SK-N-SH (cell line): ENCODE measurements at regions not wholly inside any gene's neighbourhood (a gene's known extent, or its start where the extent isn't known, plus 50 kb on each side); places are given as distances from the start of the nearest gene placed in this dataset.

Source experiments
- CTCF ChIA-PET: fragments of 300-600, 350-600 bp; formaldehyde crosslinking; extraction: SDS; loops from one replicate; lab custom pipeline; 2021; lab: Yijun Ruan, JAX
- POLR2A ChIA-PET: fragments of 350-600 bp; sonication (Branson Sonifier 250); formaldehyde crosslinking; extraction: SDS; loops from one replicate; lab custom pipeline; 2020; ENCODE audit warnings: antibody characterized with exemption, inconsistent platforms; lab: Yijun Ruan, JAX
- DNase-seq: peaks from one replicate; pipeline ENCODE4 v3.0.0; 2012
- H2AFZ ChIP-seq: fragments of 200-600 bp; sonication (generic); 2 replicates; pipeline ENCODE4 v1.8.1; 2016; ENCODE audit warnings: antibody characterized with exemption, mild to moderate bottlenecking, low read depth
- H3F3A ChIP-seq: fragments of 200-600 bp; sonication (generic); replicated peaks from 2 replicates; pipeline ENCODE3; 2016; ENCODE audit warnings: antibody characterized with exemption, mild to moderate bottlenecking; ENCODE audit not compliant: insufficient read depth
- H3K27ac ChIP-seq, 2 experiments: fragments of 200-500 bp in 1 of 2; fragments of 200-600 bp in 1 of 2; sonication (Bioruptor generic) in 1 of 2; sonication (generic), shearing (Covaris generic) in 1 of 2; 2 replicates each; pipeline versions ENCODE4 v1.5.1 to v1.6.1; 2014 to 2016; ENCODE audit warnings: low read depth in 2 of 2, inconsistent platforms in 1 of 2, low read length in 1 of 2, mild to moderate bottlenecking in 1 of 2, mixed read lengths in 1 of 2
- H3K27me3 ChIP-seq: fragments of 200-600 bp; sonication (generic), shearing (Covaris generic); 2 replicates; pipeline ENCODE4 v1.6.1; 2016; ENCODE audit warnings: mixed run types; ENCODE audit not compliant: insufficient read depth
- H3K36me3 ChIP-seq, 2 experiments: fragments of 200-500 bp in 1 of 2; fragments of 200-600 bp in 1 of 2; sonication (Bioruptor generic) in 1 of 2; sonication (generic) in 1 of 2; replicated peaks in 1 of 2; 2 replicates each; pipeline versions ENCODE3 to v1.5.1; 2014 to 2016; ENCODE audit warnings: low read length in 1 of 2, mild to moderate bottlenecking in 1 of 2; ENCODE audit not compliant: insufficient read depth in 2 of 2, control insufficient read depth in 1 of 2
- H3K4me1 ChIP-seq, 2 experiments: fragments of 200-500 bp in 1 of 2; fragments of 200-600 bp in 1 of 2; sonication (Bioruptor generic) in 1 of 2; sonication (generic), shearing (Covaris generic) in 1 of 2; 2 replicates each; pipeline versions ENCODE4 v1.5.1 to v1.6.1; 2014 to 2016; ENCODE audit warnings: low read depth in 1 of 2, low read length in 1 of 2, mixed run types in 1 of 2; ENCODE audit not compliant: insufficient read depth in 2 of 2, control insufficient read depth in 1 of 2
- H3K4me2 ChIP-seq: fragments of 200-600 bp; sonication (generic), shearing (Covaris generic); 2 replicates; pipeline ENCODE4 v1.6.1; 2017; ENCODE audit warnings: mixed run types
- H3K4me3 ChIP-seq, 2 experiments: fragments of 200-500 bp in 1 of 2; fragments of 200-600 bp in 1 of 2; sonication (Bioruptor generic) in 1 of 2; sonication (generic), shearing (Covaris generic) in 1 of 2; 2 replicates each; pipeline versions ENCODE4 v1.5.1 to v1.8.1; 2014 to 2016; ENCODE audit warnings: low read depth in 2 of 2, inconsistent platforms in 1 of 2, low read length in 1 of 2, mild to moderate bottlenecking in 1 of 2, mixed read lengths in 1 of 2, moderate library complexity in 1 of 2
- H3K79me2 ChIP-seq: fragments of 200-600 bp; sonication (generic); 2 replicates; pipeline ENCODE4 v1.8.1; 2017; ENCODE audit warnings: mild to moderate bottlenecking; ENCODE audit not compliant: insufficient read depth
- H3K9ac ChIP-seq: fragments of 200-600 bp; sonication (generic); 2 replicates; pipeline ENCODE4 v1.6.1; 2017; ENCODE audit warnings: mixed run types
- H3K9me2 ChIP-seq: fragments of 200-600 bp; sonication (generic); 2 replicates; pipeline ENCODE4 v1.6.1; 2017; ENCODE audit warnings: mixed run types
- H3K9me3 ChIP-seq: fragments of 200-600 bp; sonication (generic); 2 replicates; pipeline ENCODE4 v1.6.1; 2017; ENCODE audit warnings: mixed run types, mild to moderate bottlenecking, moderate library complexity
- H4K20me1 ChIP-seq: fragments of 200-600 bp; sonication (generic); 2 replicates; pipeline ENCODE4 v1.6.1; 2017; ENCODE audit warnings: mild to moderate bottlenecking, mixed run types; ENCODE audit not compliant: insufficient read depth
- CTCF ChIP-seq: fragments of 200-600 bp; sonication (generic); IDR thresholded peaks from 2 replicates; pipeline ENCODE4 v1.6.1; 2017; ENCODE audit warnings: antibody characterized with exemption, mild to moderate bottlenecking, moderate library complexity
- FOXM1 ChIP-seq: IDR thresholded peaks from 2 replicates; pipeline ENCODE4 v1.4.0; 2012; ENCODE audit warnings: low read depth, mild to moderate bottlenecking
- JUND ChIP-seq: IDR thresholded peaks from 2 replicates; pipeline ENCODE4 v1.4.0; 2012
- MAX ChIP-seq: IDR thresholded peaks from 2 replicates; pipeline ENCODE4 v1.4.0; 2012; ENCODE audit warnings: low read depth
- MXI1 ChIP-seq: IDR thresholded peaks from 2 replicates; pipeline ENCODE4 v1.6.1; 2012; ENCODE audit warnings: mild to moderate bottlenecking, low read depth, low read length, improper control_type of control experiment
- POLR2AphosphoS5 ChIP-seq: IDR thresholded peaks from 2 replicates; pipeline ENCODE4 v1.6.1; 2012; ENCODE audit warnings: low read depth, low read length
- REST ChIP-seq: IDR thresholded peaks from 2 replicates; pipeline ENCODE4 v1.6.1; 2012; ENCODE audit warnings: mild to moderate bottlenecking, low read depth, low read length, moderate library complexity
- RFX5 ChIP-seq: IDR thresholded peaks from 2 replicates; pipeline ENCODE4 v1.6.1; 2012; ENCODE audit warnings: mild to moderate bottlenecking, improper control_type of control experiment, low read length
- SIN3A ChIP-seq: IDR thresholded peaks from 2 replicates; pipeline ENCODE4 v1.6.1; 2012; ENCODE audit warnings: low read depth, mild to moderate bottlenecking, low read length, moderate library complexity, borderline replicate concordance
- TAF1 ChIP-seq: IDR thresholded peaks from 2 replicates; pipeline ENCODE4 v1.6.1; 2012; ENCODE audit warnings: low read depth, mild to moderate bottlenecking, low read length, moderate library complexity, borderline replicate concordance
- TCF12 ChIP-seq: IDR thresholded peaks from 2 replicates; pipeline ENCODE4 v1.4.0; 2012
- YY1 ChIP-seq: IDR thresholded peaks from 2 replicates; pipeline ENCODE4 v1.4.0; 2012; ENCODE audit warnings: low read depth, mild to moderate bottlenecking
- WGBS: methylation state at CpG from one replicate; pipeline ENCODE4 v1.1.6; 2017; ENCODE audit warnings: low lambda C conversion rate; 5-methylcytosine and 5-hydroxymethylcytosine counted together

GRCh38 chr1:112807117-112807516 lies 92.0 kb upstream of the PPM1J start (continued):
- no peak for TF ChIP-seq CTCF
- TF ChIP-seq FOXM1: no peak
- no peak for TF ChIP-seq POLR2AphosphoS5
- TF ChIP-seq RFX5: no peak
- TF ChIP-seq TAF1: no peak

- POLR2A ChIA-PET: interaction anchor here (0.6 kb wide), 1 partner anchor 199 kb away, joined by 3 read pairs; no protein-coding TSS in a partner anchor
- H3K27me3 ChIP-seq: no peaks in the 10 kb centered on the region
These were observed 91.0 kb upstream of the PPM1J start for GRCh38 chr1:112806090-112806642.

More at GRCh38 chr1:112806090-112806642, 91.0 kb upstream of the PPM1J start:
- Histone ChIP-seq H4K20me1 (no peaks in the 10 kb centered on the region), H3K4me3 (no peak overlapping the region), H3K9ac (no peak overlapping the region), H3K9me2 (no peaks in the 10 kb centered on the region), H3K4me1 (no peaks in the 10 kb centered on the region), H3K27ac (no peak overlapping the region), H3K4me2 (no peak overlapping the region), H3K79me2 (no peaks in the 10 kb centered on the region), H2AFZ (no peak overlapping the region), H3K9me3 (no peaks in the 10 kb centered on the region), H3F3A (no peaks in the 10 kb centered on the region), H3K36me3 (no peaks in the 10 kb centered on the region)
- CTCF ChIA-PET: interaction anchor here (0.7 to 13.9 kb wide), 9 partner anchors 7 to 1016 kb away, joined by 3 to 754 read pairs (median 12); partner anchors contain the start of genes LRIG2 and PPM1J
- TF ChIP-seq JUND: no peak
- no peak for TF ChIP-seq REST
- no peak for TF ChIP-seq MAX
- TF ChIP-seq SIN3A: no peak
- no peak for TF ChIP-seq MXI1
- no peak for TF ChIP-seq FOXM1
- TF ChIP-seq YY1: no peak
- TF ChIP-seq TCF12: no peak
- DNase-seq: no peak
- 72% methylated on average over 3 of the region's 3 CpGs for WGBS
